Nephron (organoid): ENCODE measurements at regions not wholly inside any gene's neighbourhood (a gene's known extent, or its start where the extent isn't known, plus 50 kb on each side); places are given as distances from the start of the nearest gene placed in this dataset.

Experiments used
- H3K27ac Mint-ChIP-seq, 3 experiments: 2 replicates each; pipeline ENCODE4 v1.8.0; 2020; ENCODE audit warnings: mixed read lengths in 3 of 3, mild to moderate bottlenecking in 2 of 3, moderate library complexity in 1 of 3
- H3K27me3 Mint-ChIP-seq: 2 replicates; pipeline ENCODE4 v1.8.0; 2021; ENCODE audit warnings: low read depth, mild to moderate bottlenecking, moderate library complexity, mixed read lengths
- H3K36me3 Mint-ChIP-seq: 2 replicates; pipeline ENCODE4 v1.8.0; 2020; ENCODE audit warnings: low read depth, mixed read lengths
- H3K4me1 Mint-ChIP-seq: 2 replicates; pipeline ENCODE4 v1.8.0; 2020; ENCODE audit warnings: mixed read lengths
- H3K4me3 Mint-ChIP-seq, 3 experiments: 2 replicates each; pipeline ENCODE4 v1.8.0; 2020; ENCODE audit warnings: mild to moderate bottlenecking in 3 of 3, mixed read lengths in 3 of 3, moderate library complexity in 2 of 3
- H3K9me3 Mint-ChIP-seq: 2 replicates; pipeline ENCODE4 v1.8.0; 2020; ENCODE audit warnings: mixed read lengths
- TF ChIP-seq, protein P1 (sequence below), 3 experiments: fragments of 200-600 bp; sonication (generic); IDR thresholded peaks; one replicate each; pipeline ENCODE4 v1.5.0; 2021; ENCODE audit warnings: antibody characterized with exemption in 3 of 3; ENCODE audit not compliant: unreplicated experiment in 3 of 3

GRCh38 chr13:44189085-44189484 lies 184.5 kb upstream of the SERP2 start:
- no peak overlapping the region for H3K27ac Mint-ChIP-seq
- H3K36me3 Mint-ChIP-seq: no peaks in the 10 kb centered on the region
- no peaks in the 10 kb centered on the region for H3K9me3 Mint-ChIP-seq

GRCh38 chr13:44191103-44191502 lies 182.5 kb upstream of the SERP2 start:
- Mint-ChIP-seq H3K27ac (peak overlapping the region in 2 of 3 experiments; percentile 16 to 30), H3K4me3 (no peak overlapping the region), H3K4me1 (no peaks in the 10 kb centered on the region), H3K27me3 (peaks cover 6% of the 10 kb centered on the region), H3K9me3 (no peaks in the 10 kb centered on the region), H3K36me3 (no peaks in the 10 kb centered on the region)
- TF ChIP-seq, protein P1, sequence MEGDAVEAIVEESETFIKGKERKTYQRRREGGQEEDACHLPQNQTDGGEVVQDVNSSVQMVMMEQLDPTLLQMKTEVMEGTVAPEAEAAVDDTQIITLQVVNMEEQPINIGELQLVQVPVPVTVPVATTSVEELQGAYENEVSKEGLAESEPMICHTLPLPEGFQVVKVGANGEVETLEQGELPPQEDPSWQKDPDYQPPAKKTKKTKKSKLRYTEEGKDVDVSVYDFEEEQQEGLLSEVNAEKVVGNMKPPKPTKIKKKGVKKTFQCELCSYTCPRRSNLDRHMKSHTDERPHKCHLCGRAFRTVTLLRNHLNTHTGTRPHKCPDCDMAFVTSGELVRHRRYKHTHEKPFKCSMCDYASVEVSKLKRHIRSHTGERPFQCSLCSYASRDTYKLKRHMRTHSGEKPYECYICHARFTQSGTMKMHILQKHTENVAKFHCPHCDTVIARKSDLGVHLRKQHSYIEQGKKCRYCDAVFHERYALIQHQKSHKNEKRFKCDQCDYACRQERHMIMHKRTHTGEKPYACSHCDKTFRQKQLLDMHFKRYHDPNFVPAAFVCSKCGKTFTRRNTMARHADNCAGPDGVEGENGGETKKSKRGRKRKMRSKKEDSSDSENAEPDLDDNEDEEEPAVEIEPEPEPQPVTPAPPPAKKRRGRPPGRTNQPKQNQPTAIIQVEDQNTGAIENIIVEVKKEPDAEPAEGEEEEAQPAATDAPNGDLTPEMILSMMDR (IDR thresholded peaks at IDR 0.05; ENCODE audit: unreplicated experiment in 3 of 3): no peak

More at GRCh38 chr13:44189085-44189484, 184.5 kb upstream of the SERP2 start:
- H3K27me3 Mint-ChIP-seq: peaks cover 6% of the 10 kb centered on the region
- TF ChIP-seq, protein P1 (IDR thresholded peaks at IDR 0.05; ENCODE audit: unreplicated experiment in 3 of 3): no peak
- H3K4me3 Mint-ChIP-seq: no peak overlapping the region
- no peaks in the 10 kb centered on the region for H3K4me1 Mint-ChIP-seq

GRCh38 chr13:44191504-44192171 lies 182.0 kb upstream of the SERP2 start:
- Mint-ChIP-seq H3K4me1 (no peaks in the 10 kb centered on the region), H3K27ac (peak overlapping the region in 2 of 3 experiments; percentile 16 to 30), H3K9me3 (no peaks in the 10 kb centered on the region), H3K4me3 (no peak overlapping the region), H3K36me3 (no peaks in the 10 kb centered on the region), H3K27me3 (peaks cover 6% of the 10 kb centered on the region)
- TF ChIP-seq, protein P1 (IDR thresholded peaks at IDR 0.05; ENCODE audit: unreplicated experiment in 3 of 3): peak; percentile 44 to 61 (median 48)

DNA sequence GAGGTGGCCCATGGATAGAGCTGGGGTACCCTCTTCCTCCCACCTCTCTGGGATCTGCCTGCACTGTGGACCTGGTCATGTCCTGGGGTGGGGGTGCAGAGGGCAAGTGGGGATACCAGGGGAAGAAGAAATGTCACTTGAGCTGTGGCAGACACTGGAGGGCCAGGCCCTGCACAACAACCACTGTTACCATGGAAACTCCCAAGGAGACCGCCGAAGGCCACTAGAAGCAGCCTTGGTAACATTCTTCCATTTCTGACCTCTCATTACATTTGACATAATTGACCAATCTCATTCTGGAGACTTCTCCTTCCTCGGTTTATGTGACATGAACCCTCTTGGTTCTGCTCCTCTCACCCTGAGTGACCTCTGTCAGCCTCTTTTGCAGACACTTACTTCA lies 179.9 kb upstream of the SERP2 start:
- TF ChIP-seq, protein P1 (IDR thresholded peaks at IDR 0.05; ENCODE audit: unreplicated experiment in 3 of 3): no peak
- peaks cover 6% of the 10 kb centered on the region for H3K27me3 Mint-ChIP-seq

GRCh38 chr13:44195245-44195644 lies 178.4 kb upstream of the SERP2 start:
- H3K4me3 Mint-ChIP-seq: no peak overlapping the region
- no peaks in the 10 kb centered on the region for H3K9me3 Mint-ChIP-seq
- H3K27ac Mint-ChIP-seq: peak overlapping the region in 2 of 3 experiments; percentile 2 to 16
- H3K36me3 Mint-ChIP-seq: no peaks in the 10 kb centered on the region
- no peaks in the 10 kb centered on the region for H3K4me1 Mint-ChIP-seq
- TF ChIP-seq, protein P1 (IDR thresholded peaks at IDR 0.05; ENCODE audit: unreplicated experiment in 3 of 3): no peak
- peaks cover under 1% of the 10 kb centered on the region for H3K27me3 Mint-ChIP-seq

More for the DNA sequence above, 179.9 kb upstream of the SERP2 start:
- Mint-ChIP-seq H3K27ac (no peak overlapping the region), H3K4me3 (no peak overlapping the region), H3K4me1 (no peaks in the 10 kb centered on the region), H3K9me3 (no peaks in the 10 kb centered on the region), H3K36me3 (no peaks in the 10 kb centered on the region)

- Mint-ChIP-seq H3K27me3 (peaks cover 6% of the 10 kb centered on the region), H3K9me3 (no peaks in the 10 kb centered on the region), H3K27ac (no peak overlapping the region), H3K4me3 (no peak overlapping the region), H3K36me3 (no peaks in the 10 kb centered on the region), H3K4me1 (no peaks in the 10 kb centered on the region)
- TF ChIP-seq, protein P1 (IDR thresholded peaks at IDR 0.05; ENCODE audit: unreplicated experiment in 3 of 3): no peak
Observed at GRCh38 chr13:44196196-44196751, 177.3 kb upstream of the SERP2 start.
